MCF 10A (cell line): ENCODE measurements at regions not wholly inside any gene's neighbourhood (a gene's known extent, or its start where the extent isn't known, plus 50 kb on each side); places are given as distances from the start of the nearest gene placed in this dataset.

Source experiments
- BruUV-seq: library from RNA; stranded (reverse); fragments of 400-500 nt; replicated peaks from 2 replicates; lab custom pipeline; 2021; lab: Mats Ljungman, UMichigan
- CTCF ChIA-PET: fragments of 300-600 bp; sonication (Branson Sonifier 250); formaldehyde crosslinking; extraction: SDS; loops from one replicate; lab custom pipeline; 2021; ENCODE audit warnings: antibody characterized with exemption, inconsistent platforms; lab: Yijun Ruan, JAX
- POLR2A ChIA-PET: fragments of 300-600, 350-650 bp; sonication (Branson Sonifier 250); formaldehyde crosslinking; extraction: SDS; loops from one replicate; lab custom pipeline; 2020; ENCODE audit warnings: antibody characterized with exemption, inconsistent platforms; lab: Yijun Ruan, JAX
- DNase-seq: peaks from one replicate; pipeline ENCODE4 v3.0.0-alpha.2; 2018; ENCODE audit not compliant: unreplicated experiment
- H3K27ac Mint-ChIP-seq: one replicate; pipeline ENCODE4 v1.8.0; 2022; ENCODE audit warnings: mild to moderate bottlenecking, low read depth, mixed read lengths; ENCODE audit not compliant: unreplicated experiment
- H3K27me3 Mint-ChIP-seq: one replicate; pipeline ENCODE4 v1.8.0; 2022; ENCODE audit warnings: mixed read lengths; ENCODE audit not compliant: insufficient read depth, unreplicated experiment
- H3K36me3 Mint-ChIP-seq: one replicate; pipeline ENCODE4 v1.8.0; 2022; ENCODE audit warnings: mild to moderate bottlenecking, moderate library complexity, mixed read lengths; ENCODE audit not compliant: insufficient read depth, unreplicated experiment
- H3K4me1 Mint-ChIP-seq: one replicate; pipeline ENCODE4 v1.8.0; 2022; ENCODE audit warnings: mixed read lengths; ENCODE audit not compliant: insufficient read depth, unreplicated experiment
- H3K4me3 Mint-ChIP-seq: one replicate; pipeline ENCODE4 v1.8.0; 2022; ENCODE audit warnings: mild to moderate bottlenecking, moderate library complexity, mixed read lengths; ENCODE audit not compliant: unreplicated experiment
- H3K9me3 Mint-ChIP-seq: one replicate; pipeline ENCODE4 v1.8.0; 2022; ENCODE audit warnings: mixed read lengths; ENCODE audit not compliant: unreplicated experiment
- CTCF ChIP-seq: fragments of 200-600 bp; IDR thresholded peaks from one replicate; pipeline ENCODE4 v1.8.0; 2022; ENCODE audit warnings: antibody characterized with exemption, mild to moderate bottlenecking; ENCODE audit not compliant: unreplicated experiment
- intact Hi-C: fragments of 100-400 bp; cut with micrococcal nuclease; formaldehyde crosslinking; loops from 2 replicates; pipeline ENCODE4 v1.14.1; 2022

- H3K9me3 Mint-ChIP-seq = no peaks in the 10 kb centered on the region
- peaks cover 15% of the 10 kb centered on the region for H3K27me3 Mint-ChIP-seq
- no peak overlapping the region for H3K27ac Mint-ChIP-seq
- POLR2A ChIA-PET = no interaction called here
- H3K4me3 Mint-ChIP-seq = no peak overlapping the region
- DNase-seq = no peak
- intact Hi-C loops = no loop called here
- H3K36me3 Mint-ChIP-seq = no peaks in the 10 kb centered on the region
- H3K4me1 Mint-ChIP-seq = no peaks in the 10 kb centered on the region
- CTCF ChIA-PET = no interaction called here
- TF ChIP-seq CTCF = no peak
- BruUV-seq = no TSS peak
Measured at GRCh38 chr13:78736142-78736541, 77.2 kb upstream of the OBI1 start.

GRCh38 chr13:78732445-78733017 lies 73.6 kb upstream of the OBI1 start:
- TF ChIP-seq CTCF = no peak
- H3K36me3 Mint-ChIP-seq = no peaks in the 10 kb centered on the region
- H3K4me3 Mint-ChIP-seq = no peak overlapping the region
- no peaks in the 10 kb centered on the region for H3K9me3 Mint-ChIP-seq
- peaks cover 14% of the 10 kb centered on the region for H3K27me3 Mint-ChIP-seq
- no TSS peak for BruUV-seq
- ChIA-PET CTCF (interaction anchor here (0.8 to 0.9 kb wide), 2 partner anchors 43 to 406 kb away, joined by 3 read pairs; no protein-coding TSS in a partner anchor), POLR2A (no interaction called here)
- intact Hi-C loops = no loop called here
- H3K4me1 Mint-ChIP-seq = no peaks in the 10 kb centered on the region
- H3K27ac Mint-ChIP-seq = no peak overlapping the region
- DNase-seq = no peak

GRCh38 chr13:78722700-78723099 lies 63.7 kb upstream of the OBI1 start:
- Mint-ChIP-seq H3K27ac (no peak overlapping the region), H3K36me3 (no peaks in the 10 kb centered on the region), H3K4me3 (no peak overlapping the region), H3K9me3 (no peaks in the 10 kb centered on the region), H3K27me3 (peaks cover 65% of the 10 kb centered on the region), H3K4me1 (no peaks in the 10 kb centered on the region)
- TF ChIP-seq CTCF = no peak
- BruUV-seq = no TSS peak
- no peak for DNase-seq
- ChIA-PET CTCF (no interaction called here), POLR2A (no interaction called here)
- intact Hi-C loops = no loop called here

- intact Hi-C loops = no loop called here
- H3K36me3 Mint-ChIP-seq = no peaks in the 10 kb centered on the region
- H3K4me3 Mint-ChIP-seq = no peak overlapping the region
- peaks cover 33% of the 10 kb centered on the region for H3K27me3 Mint-ChIP-seq
- H3K9me3 Mint-ChIP-seq = no peaks in the 10 kb centered on the region
- H3K4me1 Mint-ChIP-seq = no peaks in the 10 kb centered on the region
- ChIA-PET CTCF (no interaction called here), POLR2A (no interaction called here)
- BruUV-seq = no TSS peak
- H3K27ac Mint-ChIP-seq = no peak overlapping the region
- no peak for TF ChIP-seq CTCF
- DNase-seq = no peak
Measured at GRCh38 chr13:78719367-78719766, 60.4 kb upstream of the OBI1 start.
